DND-41 (cell line): ENCODE measurements at regions not wholly inside any gene's neighbourhood (a gene's known extent, or its start where the extent isn't known, plus 50 kb on each side); places are given as distances from the start of the nearest gene placed in this dataset.

Source experiments
- CTCF ChIP-seq: IDR thresholded peaks from 2 replicates; pipeline ENCODE4 v1.5.1; 2012; ENCODE audit warnings: borderline replicate concordance, low read length, moderate library complexity, mild to moderate bottlenecking; ENCODE audit not compliant: poor library complexity, severe bottlenecking; ENCODE audit errors: extremely low read depth
- EZH2 ChIP-seq: IDR thresholded peaks from 3 replicates; pipeline ENCODE4 v1.6.1; 2012; ENCODE audit warnings: borderline replicate concordance, low read depth, mild to moderate bottlenecking, moderate library complexity, low read length, inconsistent platforms; ENCODE audit not compliant: severe bottlenecking

GRCh38 chr3:86867982-86868381 lies 123.0 kb downstream of the VGLL3 start:
- TF ChIP-seq CTCF (no peak), EZH2 (no peak)
